GM19043 (cell line): ENCODE measurements at regions not wholly inside any gene's neighbourhood (a gene's known extent, or its start where the extent isn't known, plus 50 kb on each side); places are given as distances from the start of the nearest gene placed in this dataset.

Experiments
- ATAC-seq: cut with Tn5 transposase; IDR thresholded peaks from one replicate; pipeline ENCODE4 v1.9.1; 2021; ENCODE audit warnings: low read depth; ENCODE audit not compliant: unreplicated experiment

DNA sequence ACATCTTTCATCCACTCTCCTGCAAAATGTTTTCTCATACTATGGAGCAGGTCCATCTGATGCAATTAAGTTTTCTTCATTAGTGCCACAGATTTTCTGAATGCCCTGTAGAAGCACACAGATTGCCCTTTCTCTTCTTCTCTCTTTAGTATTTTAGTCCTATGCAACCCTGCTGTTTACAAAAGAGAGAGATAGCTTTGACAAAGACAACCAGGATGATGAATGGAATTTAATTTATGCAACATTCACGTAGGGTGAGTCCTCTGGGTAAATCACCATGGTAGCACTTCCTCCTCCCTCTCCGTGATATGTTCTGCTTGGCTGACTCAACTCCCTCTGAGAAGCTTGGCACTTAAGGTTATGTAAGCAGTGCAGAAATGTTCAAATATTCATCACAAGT, 400.9 kb upstream of the PDE3A start:
- no peak for ATAC-seq

DNA sequence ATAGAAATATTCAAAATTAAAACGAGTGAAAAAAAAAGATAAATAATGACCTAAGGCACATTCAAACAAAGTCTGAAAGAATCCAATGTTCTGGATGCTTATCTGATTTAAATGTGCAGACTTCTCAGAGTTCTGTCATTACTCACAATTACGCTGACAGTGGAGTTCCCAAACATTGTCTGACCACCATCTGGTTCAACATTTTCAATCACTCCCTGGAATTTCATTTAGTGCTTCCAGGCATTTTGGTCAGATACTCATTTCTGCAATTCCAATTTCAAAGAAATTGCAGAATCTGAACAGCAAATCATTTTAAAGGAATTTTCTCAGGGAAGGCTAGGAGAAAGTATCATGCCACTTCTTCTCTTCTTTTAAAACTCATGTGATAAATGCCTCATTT, 398.2 kb upstream of the PDE3A start:
- ATAC-seq: no peak

DNA sequence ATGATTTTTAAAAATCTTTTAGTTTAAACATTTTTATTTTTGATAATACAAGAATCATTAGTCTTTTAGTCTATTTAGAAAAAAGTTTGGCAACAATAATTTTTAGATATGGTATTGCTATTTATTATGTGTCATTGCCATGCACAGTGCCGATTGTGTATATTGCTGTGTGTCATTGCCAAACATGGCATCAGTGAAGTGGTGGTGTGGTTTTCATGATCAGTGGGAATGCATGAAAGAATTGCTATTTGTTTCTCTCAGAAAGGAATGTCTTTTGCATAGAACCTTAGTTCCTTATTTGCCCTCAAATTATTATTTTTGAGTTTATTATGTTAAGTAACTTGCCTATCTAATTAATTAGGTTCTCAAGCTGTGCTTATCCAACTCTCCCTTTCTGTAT, 397.5 kb upstream of the PDE3A start:
- ATAC-seq: no peak

DNA sequence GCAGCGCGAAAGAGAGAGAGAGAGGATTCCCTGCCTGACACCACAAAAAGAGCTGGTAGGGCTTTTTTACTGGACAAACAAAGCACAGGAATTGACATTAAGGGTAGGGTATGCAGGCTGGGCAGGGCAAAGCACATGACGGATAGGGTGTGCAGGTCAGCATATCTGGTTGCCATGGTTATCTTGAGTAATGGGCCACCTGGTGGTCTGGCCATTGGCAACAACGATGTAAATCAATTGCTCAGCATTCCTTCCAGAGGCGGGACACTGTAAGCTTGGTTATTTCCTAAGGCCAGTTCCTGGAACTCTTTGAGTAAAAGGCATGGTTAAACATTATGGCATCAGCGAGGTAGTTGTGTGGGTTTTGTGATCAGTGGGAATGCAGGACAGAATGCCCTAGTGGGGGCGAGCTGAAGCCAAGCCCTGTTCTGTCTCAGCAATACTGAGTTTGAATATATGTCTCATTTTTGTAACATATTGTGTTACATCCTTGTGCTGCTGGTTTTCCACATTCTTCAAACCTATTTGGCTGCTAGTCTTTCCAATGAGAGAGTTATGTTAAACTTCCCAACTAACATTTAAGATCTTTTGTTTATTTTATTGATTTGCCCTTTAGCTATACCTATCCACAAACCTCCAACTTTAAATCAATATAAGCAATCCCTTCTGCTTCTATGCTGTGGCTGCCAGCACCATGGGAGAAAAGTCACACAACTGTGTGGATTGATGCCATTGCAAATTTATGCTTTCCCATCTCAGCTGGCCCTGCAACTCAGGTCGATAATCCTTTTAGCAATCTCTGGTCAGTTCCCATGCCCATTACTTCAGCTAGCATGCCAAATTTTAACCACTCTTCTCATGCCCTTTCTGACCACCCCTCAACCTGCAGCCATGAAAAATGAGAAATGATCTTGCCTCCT, 396.7 kb upstream of the PDE3A start:
- ATAC-seq: no peak

DNA sequence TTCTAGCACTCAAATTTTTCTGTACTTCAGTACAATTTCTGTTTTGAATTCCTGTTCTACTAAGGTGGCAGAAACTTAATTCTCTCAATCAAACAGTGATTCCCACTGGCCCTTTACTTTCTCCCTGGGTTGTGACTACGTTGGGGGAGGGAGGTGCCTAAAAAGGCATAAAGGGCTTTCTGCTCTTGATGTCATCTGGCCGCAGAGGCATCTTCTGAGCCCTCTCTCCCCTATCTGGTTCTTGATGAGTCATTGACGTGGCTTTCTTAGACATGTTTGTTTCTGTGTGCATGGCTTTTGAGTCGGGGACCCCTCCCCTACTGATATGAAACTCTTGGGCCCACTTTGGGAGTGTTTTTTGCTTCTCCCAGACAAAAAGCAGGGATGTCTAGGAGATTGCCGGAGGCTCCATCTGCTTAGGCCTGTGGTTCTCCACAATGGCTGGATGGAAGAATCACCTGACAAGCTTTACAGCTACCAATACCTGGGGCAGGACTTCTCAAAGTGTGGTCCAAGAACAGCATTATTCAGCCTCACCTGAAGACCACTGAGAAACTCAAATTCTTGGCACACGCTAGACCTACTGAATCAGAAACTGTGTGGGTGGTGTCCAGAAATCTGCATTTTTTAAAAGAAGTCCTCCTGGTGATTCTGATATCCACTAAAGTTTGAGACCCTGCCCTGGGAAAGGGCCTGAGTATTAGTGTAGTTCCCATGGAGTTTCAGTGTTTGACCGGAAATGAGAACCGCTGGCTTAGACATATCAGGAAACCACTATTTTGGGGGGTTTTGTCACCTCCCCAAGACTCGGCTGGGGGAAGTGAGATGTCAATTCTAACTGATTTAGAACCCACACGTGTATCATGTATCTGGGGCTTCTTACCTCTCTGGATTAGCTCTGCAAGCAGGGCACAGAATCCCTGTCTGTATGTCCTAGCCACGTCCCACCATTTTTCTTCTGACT, 395.7 kb upstream of the PDE3A start:
- no peak for ATAC-seq

DNA sequence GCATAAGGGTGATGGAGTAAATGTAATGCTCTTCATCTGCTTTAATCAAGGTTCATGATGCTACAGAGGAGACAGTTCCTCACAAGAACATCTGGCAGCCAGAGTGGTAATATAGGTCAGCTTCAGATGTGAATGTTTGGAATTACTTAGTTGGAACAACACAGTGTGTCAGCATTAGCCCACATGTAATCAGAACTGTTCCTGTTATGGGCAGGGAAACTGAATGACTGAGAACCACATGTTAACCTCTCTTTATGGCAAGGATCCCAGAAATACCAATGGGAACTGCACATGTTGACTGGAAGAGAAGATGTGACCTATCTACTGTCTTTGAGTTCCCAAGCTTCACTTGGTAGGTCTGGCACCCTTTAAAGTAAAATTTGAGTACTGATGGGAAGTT, 390.1 kb upstream of the PDE3A start:
- ATAC-seq: no peak

DNA sequence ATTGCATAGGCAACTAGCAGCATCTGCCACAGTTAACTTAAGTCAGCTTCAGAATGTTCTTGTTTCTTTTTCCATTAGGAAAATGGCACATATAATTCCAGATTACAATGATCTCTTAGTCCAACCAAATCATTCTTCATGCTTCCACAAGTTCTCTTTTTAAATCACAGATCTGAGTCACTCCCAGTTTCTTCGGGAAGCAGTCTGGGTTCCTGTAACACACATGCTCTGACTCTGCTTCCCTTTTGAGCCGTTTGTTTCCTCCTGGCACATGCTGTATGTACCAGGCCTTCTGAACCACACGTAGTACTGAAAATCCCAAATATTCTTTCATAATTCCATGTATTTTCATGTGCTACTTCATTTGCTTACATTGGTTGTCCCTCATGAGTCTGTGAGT, 388.8 kb upstream of the PDE3A start:
- ATAC-seq: no peak

DNA sequence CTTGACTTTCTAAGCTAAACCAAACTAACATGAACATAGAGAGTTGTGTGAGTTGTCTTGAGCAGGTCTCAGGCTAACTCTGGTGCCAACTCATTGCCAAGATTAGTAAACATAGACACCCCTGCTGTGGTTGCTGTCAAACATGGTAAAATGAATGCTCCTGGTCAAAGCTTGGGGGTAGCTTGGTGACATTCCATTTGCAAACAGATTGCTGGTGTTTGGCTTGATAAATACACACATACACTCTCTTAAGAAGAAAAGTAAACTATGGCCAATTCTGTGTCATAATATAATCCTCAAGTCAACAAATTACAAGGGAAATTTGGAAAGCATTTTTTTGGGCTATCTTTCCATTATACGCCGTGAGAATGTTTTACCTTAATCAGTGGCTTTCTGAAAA, 386.4 kb upstream of the PDE3A start:
- no peak for ATAC-seq

DNA sequence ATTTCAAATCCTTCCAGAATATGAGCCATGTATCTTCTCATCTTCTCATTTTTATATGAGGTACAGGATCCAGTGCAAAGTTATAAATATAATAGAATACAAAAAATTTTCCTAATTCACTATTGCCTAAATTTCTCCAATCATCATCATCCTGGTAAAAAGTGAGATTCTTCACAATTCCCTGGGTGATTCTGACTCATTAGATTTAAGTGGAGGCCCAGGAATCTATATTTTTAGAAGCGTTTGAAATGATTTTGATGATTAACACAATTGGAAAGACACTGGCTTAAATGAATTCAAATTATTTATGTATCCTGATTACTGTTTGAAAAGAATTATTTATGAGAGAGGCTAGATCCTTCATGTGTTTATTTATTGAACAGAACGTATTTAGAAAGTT, 380.3 kb upstream of the PDE3A start:
- no peak for ATAC-seq

DNA sequence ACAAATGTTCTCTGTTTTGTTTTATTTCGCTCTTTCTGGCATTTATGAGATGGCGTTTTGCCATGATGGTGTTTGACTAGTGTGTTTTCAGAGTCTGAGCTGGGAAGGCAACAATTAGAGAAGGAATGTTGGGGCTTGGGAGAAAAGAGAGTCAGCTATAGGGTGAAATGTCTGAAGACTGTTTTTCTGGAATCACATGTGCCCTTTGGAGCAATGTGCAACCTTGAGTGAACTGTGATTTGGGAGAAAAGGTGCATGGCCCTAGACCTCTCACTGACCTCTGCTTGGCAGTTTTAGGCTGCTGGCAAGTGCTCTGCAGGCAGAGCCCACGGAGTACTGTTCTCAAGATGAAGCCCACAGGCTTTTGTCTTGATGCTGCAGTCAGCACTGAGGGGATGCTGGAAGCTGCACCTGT, 379.9 kb upstream of the PDE3A start:
- ATAC-seq: no peak

DNA sequence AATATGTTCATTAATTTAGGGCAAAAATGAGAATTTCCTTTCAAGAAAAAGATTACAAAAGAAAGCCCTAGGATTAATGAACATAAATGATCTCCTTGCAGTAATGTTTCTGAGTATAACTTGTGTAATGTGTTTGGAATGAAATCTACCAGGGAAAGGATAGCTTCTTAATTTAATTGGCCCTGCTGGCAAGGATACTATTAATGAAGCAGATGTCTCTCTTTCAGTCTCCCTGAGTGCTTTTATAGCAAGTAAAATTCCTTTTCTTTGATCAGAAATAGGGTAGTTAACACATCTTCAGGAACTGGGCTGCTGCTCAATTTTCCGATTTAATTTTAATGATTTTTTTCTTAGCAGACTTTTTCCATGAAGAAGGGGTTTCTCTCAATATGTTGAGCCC, 379.4 kb upstream of the PDE3A start:
- ATAC-seq: no peak

DNA sequence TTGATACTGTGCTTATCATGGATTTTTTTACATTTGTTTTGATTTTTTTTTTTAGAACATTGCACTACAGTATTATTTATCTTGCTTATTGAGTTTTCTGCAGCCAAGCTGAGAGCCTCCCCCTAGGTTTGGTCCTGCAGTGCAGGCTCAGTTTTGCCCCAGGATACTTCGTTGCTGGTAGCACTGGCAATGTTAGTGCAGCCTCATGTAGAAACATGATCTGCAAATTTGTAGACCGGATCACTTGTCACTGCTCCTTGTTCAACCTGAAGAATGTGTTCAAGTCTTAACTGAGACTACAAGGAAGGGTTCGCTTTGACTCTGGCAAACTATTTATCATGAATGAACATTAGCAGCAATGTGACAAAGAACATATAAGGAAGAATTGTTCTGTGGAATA, 377.2 kb upstream of the PDE3A start:
- ATAC-seq: no peak

DNA sequence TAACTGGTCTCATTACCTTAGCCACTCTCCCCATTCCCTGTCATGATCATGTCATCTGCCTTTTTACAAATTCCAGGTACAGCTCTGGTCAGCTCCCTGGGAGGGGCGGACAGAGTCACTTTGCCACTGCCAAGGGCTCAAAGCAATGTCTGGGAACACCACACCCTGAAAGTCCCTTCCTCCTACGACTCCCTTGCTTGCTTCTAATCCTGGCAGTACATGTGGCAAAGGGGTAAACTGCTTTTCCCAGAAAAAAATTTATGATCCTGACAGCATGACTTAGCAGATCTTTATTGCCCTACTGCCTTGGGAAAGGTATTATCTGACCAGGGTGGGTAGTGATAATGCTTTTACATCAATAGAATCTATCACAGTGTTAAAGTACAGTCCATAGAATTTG, 376.0 kb upstream of the PDE3A start:
- no peak for ATAC-seq

DNA sequence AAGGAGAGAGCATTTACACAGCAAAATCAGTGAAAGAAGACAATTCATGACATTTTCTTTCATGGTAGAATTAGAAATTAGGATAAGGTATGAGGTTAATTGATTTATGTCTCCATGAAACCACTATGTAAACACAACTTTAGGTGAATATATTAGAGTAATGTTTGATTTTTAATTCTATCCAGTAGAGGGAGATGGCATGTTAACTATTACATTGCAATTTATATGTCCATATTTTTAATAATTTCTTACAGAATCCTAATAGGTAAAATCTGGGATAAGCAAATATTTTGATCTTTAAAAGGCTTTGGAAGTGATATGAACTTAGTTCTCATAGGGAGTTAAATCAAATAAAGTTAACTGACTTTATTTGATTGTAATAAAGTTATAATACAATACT, 373.4 kb upstream of the PDE3A start:
- no peak for ATAC-seq

DNA sequence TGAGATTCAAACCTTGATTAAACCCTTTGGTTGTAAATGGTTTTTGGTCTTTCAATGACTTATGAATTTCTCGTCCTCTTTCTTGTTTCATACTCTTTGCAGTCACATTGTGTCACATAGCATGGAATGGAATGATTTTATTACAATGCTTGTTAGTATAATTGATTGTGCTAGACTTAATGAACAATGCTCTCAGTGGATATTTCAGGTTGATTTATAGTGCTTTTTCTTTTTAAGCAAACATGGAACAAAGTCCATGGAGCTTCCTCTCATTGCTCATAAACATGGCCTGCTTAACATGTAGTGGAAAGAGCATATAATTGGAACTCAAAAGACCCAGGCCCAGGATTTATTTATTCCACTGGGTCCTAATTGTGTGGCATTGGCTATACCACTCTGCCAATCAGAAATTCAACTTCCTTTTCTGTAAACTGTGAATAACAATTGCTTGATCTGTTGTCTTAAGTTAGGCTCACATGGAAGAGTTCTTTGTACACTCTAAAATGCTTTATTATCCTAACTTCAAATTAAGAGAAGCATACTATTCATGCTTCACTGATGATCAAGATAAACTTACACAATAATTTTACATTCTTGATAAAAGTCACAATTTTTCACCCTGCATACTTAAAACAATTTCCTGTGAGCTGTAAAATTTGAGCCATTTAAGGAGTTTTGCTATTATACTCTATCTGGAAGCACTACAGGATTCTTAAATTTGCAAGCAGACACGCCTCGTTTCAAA, 370.5 kb upstream of the PDE3A start:
- ATAC-seq: no peak

DNA sequence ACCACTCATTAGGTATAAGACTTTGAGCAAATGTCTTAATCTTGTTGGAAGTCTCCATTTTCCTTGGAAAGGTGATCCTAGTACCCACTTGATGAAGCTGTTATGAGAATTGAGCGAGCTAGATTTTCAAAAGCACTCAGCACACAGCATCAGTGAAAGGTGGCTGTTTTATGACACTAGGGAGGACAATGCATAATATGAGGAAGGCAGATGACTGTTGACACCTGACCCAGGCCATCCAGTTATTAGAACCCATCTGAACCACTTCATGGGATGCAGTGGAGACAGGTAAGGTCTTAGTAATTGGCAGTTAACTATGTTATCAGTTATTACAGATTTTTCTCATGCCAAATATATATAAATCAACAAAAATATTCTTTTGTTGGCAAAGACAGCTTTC, 369.9 kb upstream of the PDE3A start:
- no peak for ATAC-seq

DNA sequence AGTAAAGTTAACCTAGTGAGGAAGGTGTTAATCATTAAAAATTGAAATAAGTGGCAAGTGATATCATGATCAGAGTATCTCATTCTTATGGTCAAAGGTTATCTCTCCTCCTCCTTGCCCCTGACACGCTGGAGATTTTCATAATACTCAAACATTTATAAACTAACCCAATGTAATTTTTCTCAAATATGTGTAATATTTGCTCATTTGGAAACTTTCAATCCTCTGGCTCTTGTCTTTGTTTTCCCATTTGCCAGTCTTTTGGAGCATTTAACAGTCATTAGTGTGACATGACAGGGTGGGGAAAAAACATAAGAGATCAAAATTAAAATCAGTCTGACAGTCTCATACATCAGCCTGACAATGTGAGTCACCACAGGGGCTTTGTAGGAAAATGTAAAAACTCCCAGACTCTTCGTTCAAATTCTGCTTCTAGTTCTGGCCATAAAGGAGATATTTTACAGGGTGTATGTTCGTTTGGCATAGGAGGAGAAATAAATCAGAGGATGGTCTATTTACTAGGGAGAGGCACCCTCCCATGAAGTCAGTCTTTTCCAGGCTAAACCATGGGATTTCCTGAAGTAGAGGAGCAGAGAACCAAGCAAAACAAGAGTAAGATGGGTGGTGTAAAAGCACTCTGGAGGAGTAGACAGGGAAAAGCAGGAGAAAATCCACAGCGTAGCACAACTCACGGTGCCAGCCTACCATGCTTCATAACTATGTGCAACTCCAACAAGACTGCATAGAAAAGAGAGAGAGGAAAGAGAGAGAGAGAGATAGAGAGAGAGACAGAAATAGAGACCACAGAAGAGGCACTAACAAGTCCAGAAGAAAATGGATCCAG, 369.2 kb upstream of the PDE3A start:
- no peak for ATAC-seq

DNA sequence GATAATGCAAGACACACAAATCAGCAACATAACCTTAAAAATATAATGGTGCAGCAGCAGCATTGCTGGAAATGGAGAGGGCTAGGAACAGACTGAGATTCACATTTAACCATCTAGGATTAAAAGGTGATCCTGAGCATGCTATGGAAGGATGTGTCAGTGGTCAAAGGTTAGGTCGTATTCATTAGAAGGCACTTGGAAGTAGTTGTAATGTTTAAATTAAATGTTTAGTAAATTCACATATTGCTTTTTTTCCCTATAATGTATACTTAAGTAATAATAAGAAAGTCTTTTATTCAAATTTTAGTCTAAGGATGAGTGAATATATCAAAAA, 368.6 kb upstream of the PDE3A start:
- no peak for ATAC-seq

DNA sequence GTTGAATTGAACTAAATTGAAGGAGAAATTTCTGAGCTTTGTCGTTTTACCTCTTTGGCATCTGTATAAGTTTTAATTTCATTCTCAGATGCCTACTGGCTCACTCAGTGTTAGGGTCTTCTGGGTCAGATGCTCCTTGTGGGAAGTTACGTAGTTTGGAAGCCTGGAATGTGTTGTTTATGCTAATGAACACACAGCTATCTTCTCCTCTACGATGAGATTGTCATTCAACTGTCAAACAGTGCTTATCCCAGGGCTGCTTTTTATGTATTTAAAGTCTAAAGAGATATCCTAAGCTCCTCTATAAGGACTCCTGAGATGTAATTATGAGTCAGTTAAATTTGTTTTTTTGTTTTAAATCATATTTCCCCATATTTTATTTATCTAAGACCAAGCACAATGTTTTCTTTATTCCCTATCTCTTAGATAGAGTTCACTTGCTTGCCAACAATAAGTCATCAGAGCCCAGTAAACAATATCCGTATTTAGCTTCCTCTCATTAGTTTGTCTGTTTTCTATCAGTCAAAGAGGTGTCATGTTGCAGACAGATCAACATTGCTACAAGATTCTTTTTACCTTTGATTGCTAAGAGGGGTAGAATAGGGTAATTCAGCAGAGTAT, 368.0 kb upstream of the PDE3A start:
- no peak for ATAC-seq

DNA sequence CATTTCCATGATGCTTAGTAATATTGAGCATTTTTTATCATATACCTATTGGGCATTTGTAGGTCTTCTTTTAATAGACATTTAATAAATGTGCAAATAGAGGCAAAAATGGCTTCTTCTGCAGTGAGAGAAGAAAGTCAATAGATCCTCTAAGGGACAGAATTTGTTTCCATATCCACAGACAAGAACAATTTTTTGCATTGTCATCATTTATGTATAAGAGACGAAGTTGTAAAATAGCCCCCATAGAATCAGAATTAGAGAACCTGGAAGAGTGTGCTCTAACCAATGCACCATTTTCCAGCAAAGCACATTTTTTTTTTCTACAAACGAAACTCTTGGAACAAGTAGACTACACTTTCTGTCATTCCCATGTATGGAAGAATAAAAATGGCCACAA, 365.1 kb upstream of the PDE3A start:
- ATAC-seq: no peak
